ENCODE measurements at regions not wholly inside any gene's neighbourhood (a gene's known extent, or its start where the extent isn't known, plus 50 kb on each side); places are given as distances from the start of the nearest gene placed in this dataset.
"Not testable (repeated sequence)": the region's sequence is repeated elsewhere in the genome, so short reads cannot be mapped to it uniquely, and the experiment has no call there.

GRCh38 chrX:41022566-41022965 lies 62.7 kb upstream of the USP9X start:
- Histone ChIP-seq H3K27ac (ENCODE audit: low read depth, low read length) (no peak overlapping the region), H3K9me3 (ENCODE audit: control insufficient read depth, insufficient read depth, low read length) (no peaks in the 10 kb centered on the region), H3K4me3 (ENCODE audit: low read depth, low read length) (no peak overlapping the region), H3K27me3 (ENCODE audit: control insufficient read depth, insufficient read depth, low read length) (no peaks in the 10 kb centered on the region)
- no peak for TF ChIP-seq CTCF (IDR thresholded peaks at IDR 0.05; ENCODE audit: low read depth, low read length)
- DNase-seq (ENCODE audit: low read depth, low spot score): no peak
- ChIA-PET CTCF (interaction anchor here (0.6 kb wide), 1 partner anchor 9 kb away, joined by 4 read pairs; no protein-coding TSS in a partner anchor), POLR2A (no interaction called here)

- CTCF ChIA-PET: no interaction called here
- no peak overlapping the region for H3K27ac ChIP-seq (ENCODE audit: low read depth, low read length)
- no peaks in the 10 kb centered on the region for H3K27me3 ChIP-seq (ENCODE audit: control insufficient read depth, insufficient read depth, low read length)
- POLR2A ChIA-PET: no interaction called here
- no peak for DNase-seq (ENCODE audit: low read depth, low spot score)
- no peak overlapping the region for H3K4me3 ChIP-seq (ENCODE audit: low read depth, low read length)
- TF ChIP-seq CTCF (IDR thresholded peaks at IDR 0.05; ENCODE audit: low read depth, low read length): no peak
- H3K9me3 ChIP-seq (ENCODE audit: control insufficient read depth, insufficient read depth, low read length): no peaks in the 10 kb centered on the region
Observed at GRCh38 chrX:41023098-41023497, 62.1 kb upstream of the USP9X start.

- H3K27me3 ChIP-seq (ENCODE audit: control insufficient read depth, insufficient read depth, low read length); H3K4me3 ChIP-seq (ENCODE audit: low read depth, low read length); DNase-seq (ENCODE audit: low read depth, low spot score); H3K9me3 ChIP-seq (ENCODE audit: control insufficient read depth, insufficient read depth, low read length); POLR2A ChIA-PET; H3K27ac ChIP-seq (ENCODE audit: low read depth, low read length): not testable (repeated sequence)
- CTCF ChIA-PET: interaction anchor here (0.6 kb wide), 1 partner anchor 134 kb away, joined by 6 read pairs; no protein-coding TSS in a partner anchor
Observed at GRCh38 chrX:41024335-41024734, 60.9 kb upstream of the USP9X start.

GRCh38 chrX:41024755-41025154 lies 60.5 kb upstream of the USP9X start:
- Histone ChIP-seq H3K27ac (ENCODE audit: low read depth, low read length) (no peak overlapping the region), H3K27me3 (ENCODE audit: control insufficient read depth, insufficient read depth, low read length) (no peaks in the 10 kb centered on the region), H3K4me3 (ENCODE audit: low read depth, low read length) (no peak overlapping the region), H3K9me3 (ENCODE audit: control insufficient read depth, insufficient read depth, low read length) (no peaks in the 10 kb centered on the region)
- DNase-seq (ENCODE audit: low read depth, low spot score): no peak
- ChIA-PET CTCF (no interaction called here), POLR2A (no interaction called here)
- no peak for TF ChIP-seq CTCF (IDR thresholded peaks at IDR 0.05; ENCODE audit: low read depth, low read length)

GRCh38 chrX:41025926-41026701 lies 59.1 kb upstream of the USP9X start:
- peak overlapping the region; percentile 39 for H3K27ac ChIP-seq (ENCODE audit: low read depth, low read length)
- ChIA-PET CTCF (interaction anchor here (1.0 kb wide), 2 partner anchors 374 to 482 kb away, joined by 3 to 5 read pairs; no protein-coding TSS in a partner anchor), POLR2A (interaction anchor here (2.5 kb wide), 1 partner anchor 59 kb away, joined by 12 read pairs; the partner anchor contains the start of gene USP9X)
- H3K27me3 ChIP-seq (ENCODE audit: control insufficient read depth, insufficient read depth, low read length): no peaks in the 10 kb centered on the region
- no peak for DNase-seq (ENCODE audit: low read depth, low spot score)
- H3K9me3 ChIP-seq (ENCODE audit: control insufficient read depth, insufficient read depth, low read length): no peaks in the 10 kb centered on the region
- H3K4me3 ChIP-seq (ENCODE audit: low read depth, low read length): no peak overlapping the region
- TF ChIP-seq CTCF (IDR thresholded peaks at IDR 0.05; ENCODE audit: low read depth, low read length): no peak

All from AG04450 (cell line).